ENCODE measurements at regions not wholly inside any gene's neighbourhood (a gene's known extent, or its start where the extent isn't known, plus 50 kb on each side); places are given as distances from the start of the nearest gene placed in this dataset.
"Not testable (repeated sequence)": the region's sequence is repeated elsewhere in the genome, so short reads cannot be mapped to it uniquely, and the experiment has no call there.

DNA sequence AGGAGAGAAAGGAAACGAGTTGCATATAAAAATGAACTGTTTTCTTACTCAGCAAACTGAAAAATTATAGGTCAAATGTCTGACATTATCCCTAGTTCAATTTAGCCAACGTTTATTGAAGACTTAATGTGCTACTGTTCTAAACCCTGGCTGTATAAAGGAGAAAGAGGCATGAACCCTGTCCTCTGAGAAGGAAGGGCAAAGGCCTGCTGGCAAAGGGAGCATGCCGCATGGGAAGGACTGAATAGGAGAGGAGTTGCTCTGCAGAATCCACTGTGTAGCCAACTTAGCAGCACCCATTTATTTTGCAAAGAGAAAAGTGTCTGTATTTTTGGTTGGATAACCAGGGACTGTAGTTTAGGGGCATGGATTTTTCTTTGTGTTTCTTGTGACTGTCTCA lies 132.5 kb downstream of the GOSR1 start:
- H3K4me3 Mint-ChIP-seq; CTCF ChIA-PET; H3K36me3 Mint-ChIP-seq (ENCODE audit: low read depth); DNase-seq; H3K9me3 Mint-ChIP-seq; POLR2A ChIA-PET; H3K27ac Mint-ChIP-seq; H3K4me1 Mint-ChIP-seq; H3K27me3 Mint-ChIP-seq: not testable (repeated sequence)

DNA sequence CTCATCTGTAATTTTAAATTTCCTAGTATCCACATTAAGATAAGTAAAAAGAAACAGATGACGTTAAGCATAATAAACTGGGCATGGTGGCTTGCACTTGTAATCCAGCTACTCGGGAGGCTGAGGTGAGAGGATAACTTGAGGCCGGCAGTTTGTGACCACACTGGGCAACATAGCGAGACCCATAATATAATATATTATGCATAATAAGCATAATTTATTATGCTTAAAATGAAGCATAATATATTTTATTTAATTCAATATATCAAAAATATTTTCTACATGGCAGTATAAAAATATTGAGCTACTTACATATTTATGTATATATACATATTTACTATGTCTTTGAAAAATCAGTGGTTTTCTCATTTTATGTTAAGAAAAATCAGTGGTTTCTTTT lies 128.3 kb downstream of the GOSR1 start:
- ChIA-PET CTCF (no interaction called here), POLR2A (no interaction called here)
- H3K27ac Mint-ChIP-seq, result no peak overlapping the region
- H3K4me1 Mint-ChIP-seq, result peaks cover 19% of the 10 kb centered on the region
- no peak for DNase-seq
- H3K9me3 Mint-ChIP-seq, result no peaks in the 10 kb centered on the region
- no peaks in the 10 kb centered on the region for H3K36me3 Mint-ChIP-seq (ENCODE audit: low read depth)
- no peak overlapping the region for H3K4me3 Mint-ChIP-seq
- H3K27me3 Mint-ChIP-seq, result no peaks in the 10 kb centered on the region

DNA sequence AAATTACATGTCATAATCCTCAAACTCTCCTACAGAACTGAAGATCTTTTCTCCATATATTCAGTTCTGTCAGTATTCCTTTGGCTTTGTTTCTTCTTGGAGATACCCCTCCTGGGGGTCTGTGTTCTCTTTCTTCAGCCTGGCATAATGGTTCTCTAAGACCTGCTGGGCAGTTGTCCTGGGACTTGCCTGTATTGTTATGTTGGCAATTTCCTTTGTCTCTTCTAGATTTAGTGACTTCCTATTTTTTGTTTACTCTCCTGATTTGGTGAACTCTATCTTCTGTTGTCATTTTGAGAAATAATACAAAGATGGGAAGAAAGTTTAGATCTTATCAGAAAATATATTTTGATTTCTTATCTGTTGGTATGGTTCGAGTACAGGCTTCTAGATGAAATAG lies 127.8 kb downstream of the GOSR1 start:
- no peak overlapping the region for H3K4me3 Mint-ChIP-seq
- ChIA-PET CTCF (no interaction called here), POLR2A (no interaction called here)
- H3K36me3 Mint-ChIP-seq (ENCODE audit: low read depth), result no peaks in the 10 kb centered on the region
- peaks cover 19% of the 10 kb centered on the region for H3K4me1 Mint-ChIP-seq
- no peak for DNase-seq
- no peaks in the 10 kb centered on the region for H3K27me3 Mint-ChIP-seq
- H3K9me3 Mint-ChIP-seq, result no peaks in the 10 kb centered on the region
- H3K27ac Mint-ChIP-seq, result no peak overlapping the region

DNA sequence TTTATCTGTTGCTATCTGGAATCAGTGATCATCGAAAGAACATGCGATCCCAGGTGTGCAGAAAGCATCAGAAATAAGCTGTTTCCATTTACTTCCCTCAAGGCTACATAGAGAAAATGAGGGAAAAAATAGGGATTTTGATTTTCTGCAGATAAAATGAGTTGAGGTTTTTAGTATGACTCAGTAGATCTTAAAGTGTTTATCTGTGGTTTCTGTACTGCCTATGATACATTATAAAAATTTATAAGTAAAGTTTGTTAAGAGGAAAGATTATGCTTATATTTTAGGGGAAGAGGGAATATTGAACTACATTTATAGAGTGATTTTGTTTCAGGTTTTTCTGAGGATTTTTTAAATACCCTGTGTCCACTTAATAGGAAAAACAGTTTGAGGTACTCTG lies 125.2 kb downstream of the GOSR1 start:
- H3K9me3 Mint-ChIP-seq; DNase-seq; H3K36me3 Mint-ChIP-seq (ENCODE audit: low read depth); POLR2A ChIA-PET; H3K27me3 Mint-ChIP-seq; CTCF ChIA-PET; H3K27ac Mint-ChIP-seq: not testable (repeated sequence)
- Mint-ChIP-seq H3K4me1 (peaks cover 27% of the 10 kb centered on the region), H3K4me3 (peak overlapping the region; percentile 65)

GRCh38 chr17:30601984-30602383 lies 124.8 kb downstream of the GOSR1 start:
- POLR2A ChIA-PET; H3K9me3 Mint-ChIP-seq; H3K27me3 Mint-ChIP-seq; DNase-seq; CTCF ChIA-PET; H3K27ac Mint-ChIP-seq; H3K36me3 Mint-ChIP-seq (ENCODE audit: low read depth): not testable (repeated sequence)
- Mint-ChIP-seq H3K4me1 (peaks cover 27% of the 10 kb centered on the region), H3K4me3 (peak overlapping the region; percentile 65)

DNA sequence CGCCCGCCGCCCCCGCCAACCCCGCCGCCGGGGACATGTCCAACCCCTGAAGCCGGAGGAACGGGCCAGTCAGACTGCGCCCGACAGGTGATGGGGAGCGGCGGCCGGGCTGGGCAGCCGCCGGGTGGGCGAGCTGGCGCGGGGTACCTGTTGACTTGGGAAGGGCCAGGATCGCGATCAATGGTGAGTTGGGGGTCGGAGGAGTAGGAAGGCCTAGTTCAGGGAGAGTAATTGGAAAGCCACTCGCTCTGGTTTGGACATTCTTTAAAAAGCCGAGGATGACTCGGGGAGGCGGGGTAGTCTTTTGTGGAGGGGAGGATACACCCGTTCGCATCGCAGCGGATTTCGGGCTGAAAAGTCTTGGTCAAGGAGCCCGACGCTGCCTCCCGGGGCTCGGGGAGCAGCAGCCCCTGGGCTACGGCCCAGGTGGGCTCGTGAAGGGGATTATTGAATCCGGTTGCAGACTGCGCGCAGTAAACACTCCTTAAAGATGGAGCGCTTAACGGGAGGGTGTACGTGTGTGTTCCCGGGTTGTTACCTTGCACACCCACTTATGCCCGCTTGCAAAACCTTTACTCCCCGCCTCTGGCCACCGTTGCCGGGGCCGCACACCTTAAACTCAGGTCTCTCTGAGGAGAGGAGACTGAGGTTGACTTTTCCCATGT lies 123.8 kb downstream of the GOSR1 start:
- peaks cover 27% of the 10 kb centered on the region for H3K4me1 Mint-ChIP-seq
- H3K9me3 Mint-ChIP-seq, result peaks cover under 1% of the 10 kb centered on the region
- H3K36me3 Mint-ChIP-seq (ENCODE audit: low read depth), result no peaks in the 10 kb centered on the region
- ChIA-PET CTCF (interaction anchor here (1.1 to 1.2 kb wide), 2 partner anchors 9 to 309 kb away, joined by 3 to 4 read pairs; partner anchors contain the start of gene BLMH), POLR2A (no interaction called here)
- no peaks in the 10 kb centered on the region for H3K27me3 Mint-ChIP-seq
- peak overlapping the region; percentile 88 for H3K27ac Mint-ChIP-seq
- no peak for DNase-seq
- H3K4me3 Mint-ChIP-seq, result peak overlapping the region; percentile 89

DNA sequence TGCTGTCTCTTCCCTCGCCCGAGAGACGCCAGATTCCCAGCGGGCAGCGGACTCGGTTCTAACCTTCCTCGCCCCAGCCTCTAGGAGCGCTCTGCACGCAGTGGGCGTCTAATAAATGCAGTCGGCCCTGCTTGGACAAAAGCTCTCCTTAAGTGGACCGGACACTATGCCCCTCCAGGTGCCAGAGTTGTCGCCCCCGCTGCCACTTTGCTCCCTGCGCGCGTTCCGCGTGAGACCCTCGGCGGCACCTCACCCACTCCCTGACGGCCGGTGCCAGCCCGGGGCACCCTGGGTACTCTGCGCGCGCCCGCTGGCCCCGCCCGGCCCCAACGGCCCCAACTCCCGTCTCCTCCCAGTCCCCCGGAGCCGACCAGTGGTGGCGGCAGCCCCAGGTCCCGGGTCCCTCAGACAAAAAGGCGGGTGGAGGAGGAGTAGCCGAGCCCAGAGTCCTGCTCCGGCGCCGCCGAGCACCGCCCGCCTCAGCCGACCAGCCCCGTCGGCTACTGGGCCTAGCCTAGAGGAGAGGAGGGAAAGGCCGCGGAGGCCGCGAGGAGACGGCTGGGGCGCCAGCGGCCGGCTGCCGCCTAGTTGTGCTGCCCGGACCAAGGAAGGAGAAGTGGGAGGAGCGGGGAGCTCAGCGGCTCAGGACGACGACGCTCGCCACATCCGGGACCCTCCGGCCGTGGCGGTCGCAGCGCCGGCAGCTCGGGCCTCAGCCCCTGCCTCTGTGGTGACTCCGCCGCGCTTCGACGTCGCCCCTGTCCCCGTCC lies 123.0 kb downstream of the GOSR1 start:
- Mint-ChIP-seq H3K4me3 (peak overlapping the region; percentile 89), H3K27me3 (no peaks in the 10 kb centered on the region), H3K4me1 (peaks cover 27% of the 10 kb centered on the region), H3K27ac (peak overlapping the region; percentile 73), H3K9me3 (peaks cover 5% of the 10 kb centered on the region), H3K36me3 (ENCODE audit: low read depth) (no peaks in the 10 kb centered on the region)
- DNase-seq, result peak; percentile 53
- ChIA-PET POLR2A (no interaction called here), CTCF (interaction anchor here (1.1 to 1.2 kb wide), 2 partner anchors 8 to 309 kb away, joined by 3 to 4 read pairs; partner anchors contain the start of gene BLMH)

DNA sequence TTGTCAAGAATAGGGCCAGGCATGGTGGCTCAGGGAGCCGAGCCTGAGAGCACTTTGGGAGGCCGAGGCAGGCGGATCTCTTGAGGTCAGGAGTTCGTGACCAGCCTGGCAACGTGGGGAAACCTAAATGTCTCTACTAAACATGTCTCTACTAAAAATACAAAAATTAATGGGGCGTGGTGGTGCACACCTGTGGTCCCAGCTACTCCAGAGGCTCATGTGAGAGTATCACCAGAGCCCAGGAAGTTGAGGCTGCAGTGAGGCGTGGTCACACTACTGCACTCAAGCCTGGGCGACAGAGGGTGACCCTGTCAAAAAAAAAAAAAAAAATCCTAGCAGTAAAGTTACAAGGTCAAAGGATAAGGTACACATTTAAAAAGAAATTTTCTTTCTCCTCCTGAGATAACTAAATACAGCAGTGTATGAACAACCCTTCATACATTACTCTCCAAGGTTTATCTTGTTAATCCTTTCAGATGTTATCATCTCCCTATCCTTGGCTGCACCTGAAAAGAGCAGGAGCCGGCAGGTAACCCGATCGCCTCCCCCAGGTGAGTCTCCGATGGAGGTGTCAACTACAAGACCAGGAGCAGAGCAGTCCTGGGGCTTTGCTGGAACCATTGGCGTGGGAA lies 122.3 kb downstream of the GOSR1 start:
- ChIA-PET CTCF (no interaction called here), POLR2A (no interaction called here)
- DNase-seq, result no peak
- peak overlapping the region; percentile 73 for H3K27ac Mint-ChIP-seq
- H3K4me3 Mint-ChIP-seq, result peak overlapping the region; percentile 89
- H3K9me3 Mint-ChIP-seq, result peaks cover 7% of the 10 kb centered on the region
- H3K4me1 Mint-ChIP-seq, result peaks cover 24% of the 10 kb centered on the region
- no peaks in the 10 kb centered on the region for H3K36me3 Mint-ChIP-seq (ENCODE audit: low read depth)
- no peaks in the 10 kb centered on the region for H3K27me3 Mint-ChIP-seq

- H3K36me3 Mint-ChIP-seq (ENCODE audit: low read depth), result no peaks in the 10 kb centered on the region
- peaks cover 21% of the 10 kb centered on the region for H3K4me1 Mint-ChIP-seq
- no peaks in the 10 kb centered on the region for H3K27me3 Mint-ChIP-seq
- H3K9me3 Mint-ChIP-seq, result peaks cover 7% of the 10 kb centered on the region
- no peak overlapping the region for H3K4me3 Mint-ChIP-seq
- POLR2A ChIA-PET, result no interaction called here
- no peak for DNase-seq
- no peak overlapping the region for H3K27ac Mint-ChIP-seq
- CTCF ChIA-PET, result interaction anchor here (0.6 kb wide), 2 partner anchors 106 to 1569 kb away, joined by 3 to 6 read pairs; no protein-coding TSS in a partner anchor
Measured at GRCh38 chr17:30597776-30598288, 120.6 kb downstream of the GOSR1 start.

DNA sequence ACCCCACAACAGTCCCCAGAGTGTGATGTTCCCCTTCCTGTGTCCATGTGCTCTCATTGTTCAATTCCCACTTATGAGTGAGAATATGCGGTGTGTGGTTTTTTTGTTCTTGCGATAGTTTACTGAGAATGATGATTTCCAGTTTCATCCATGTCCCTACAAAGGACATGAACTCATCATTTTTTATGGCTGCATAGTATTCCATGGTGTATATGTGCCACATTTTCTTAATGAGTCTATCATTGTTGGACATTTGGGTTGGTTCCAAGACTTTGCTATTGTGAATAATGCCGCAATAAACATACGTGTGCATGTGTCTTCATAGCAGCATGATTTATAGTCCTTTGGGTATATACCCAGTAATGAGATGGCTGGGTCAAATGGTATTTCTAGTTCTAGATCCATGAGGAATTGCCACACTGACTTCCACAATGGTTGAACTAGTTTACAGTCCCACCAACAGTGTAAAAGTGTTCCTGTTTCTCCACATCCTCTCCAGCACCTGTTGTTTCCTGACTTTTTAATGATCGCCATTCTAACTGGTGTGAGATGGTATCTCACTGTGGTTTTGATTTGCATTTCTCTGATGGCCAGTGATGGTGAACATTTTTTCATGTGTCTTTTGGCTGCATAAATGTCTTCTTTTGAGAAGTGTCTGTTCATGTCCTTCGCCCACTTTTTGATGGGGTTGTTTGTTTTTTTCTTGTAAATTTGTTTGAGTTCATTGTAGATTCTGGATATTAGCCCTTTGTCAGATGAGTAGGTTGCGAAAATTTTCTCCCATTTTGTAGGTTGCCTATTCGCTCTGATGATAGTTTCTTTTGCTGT lies 120.0 kb downstream of the GOSR1 start:
- CTCF ChIA-PET, result interaction anchor here (0.6 kb wide), 1 partner anchor 1568 kb away, joined by 6 read pairs; no protein-coding TSS in a partner anchor
- peaks cover 20% of the 10 kb centered on the region for H3K4me1 Mint-ChIP-seq
- H3K36me3 Mint-ChIP-seq (ENCODE audit: low read depth); POLR2A ChIA-PET; H3K27ac Mint-ChIP-seq; DNase-seq; H3K27me3 Mint-ChIP-seq; H3K9me3 Mint-ChIP-seq; H3K4me3 Mint-ChIP-seq: not testable (repeated sequence)

DNA sequence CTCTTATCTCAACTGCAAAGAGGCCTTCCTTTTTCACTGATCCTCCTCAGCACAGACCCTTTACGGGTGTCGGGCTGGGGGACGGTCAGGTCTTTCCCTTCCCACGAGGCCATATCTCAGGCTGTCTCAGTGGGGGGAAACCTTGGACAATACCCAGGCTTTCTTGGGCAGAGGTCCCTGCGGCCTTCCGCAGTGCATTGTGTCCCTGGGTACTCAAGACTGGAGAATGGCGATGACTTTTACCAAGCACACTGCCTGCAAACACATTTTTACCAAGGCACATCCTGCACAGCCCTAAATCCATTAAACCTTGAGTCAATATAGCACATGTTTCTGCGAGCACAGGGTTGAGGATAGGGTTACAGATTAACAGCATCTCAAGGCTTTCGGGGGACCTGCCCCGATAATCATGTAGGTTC lies 117.8 kb downstream of the GOSR1 start:
- H3K27me3 Mint-ChIP-seq; H3K27ac Mint-ChIP-seq; DNase-seq; H3K36me3 Mint-ChIP-seq (ENCODE audit: low read depth); H3K9me3 Mint-ChIP-seq; POLR2A ChIA-PET; CTCF ChIA-PET; H3K4me1 Mint-ChIP-seq; H3K4me3 Mint-ChIP-seq: not testable (repeated sequence)

DNA sequence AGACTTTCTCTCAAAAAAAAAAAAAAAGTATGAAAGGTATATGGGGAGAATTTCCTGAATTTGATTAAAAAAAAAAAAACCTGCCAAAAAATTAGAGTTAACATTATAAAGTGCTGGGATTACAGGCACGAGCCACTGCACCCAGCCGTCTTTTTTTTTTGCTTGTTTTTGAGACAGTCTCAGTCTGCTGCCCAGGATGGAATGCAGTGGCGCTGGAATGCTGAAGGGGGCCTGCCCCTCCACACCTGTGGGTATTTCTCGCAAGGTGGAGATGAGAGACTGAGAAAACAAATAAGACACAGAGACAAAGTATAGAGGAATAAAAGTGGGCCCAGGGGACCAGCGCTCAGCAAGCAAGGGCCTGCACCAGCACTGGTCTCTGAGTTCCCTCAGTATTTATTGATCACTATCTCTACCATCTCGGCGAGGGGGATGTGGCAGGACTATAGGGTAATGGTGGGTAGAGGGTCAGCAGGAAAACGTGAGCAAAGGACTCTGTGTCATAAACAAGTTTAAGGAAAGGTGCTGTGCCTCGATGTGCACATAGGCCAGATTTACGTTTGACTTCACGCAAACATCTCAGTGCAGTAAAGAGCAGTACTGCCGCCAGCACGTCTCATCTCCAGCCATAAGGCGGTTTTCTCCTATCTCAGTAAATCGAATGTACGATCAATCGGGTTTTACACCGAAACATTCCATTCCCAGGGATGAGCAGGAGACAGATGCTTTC lies 117.2 kb downstream of the GOSR1 start:
- Mint-ChIP-seq H3K9me3 (peaks cover 7% of the 10 kb centered on the region), H3K27ac (no peak overlapping the region), H3K27me3 (no peaks in the 10 kb centered on the region), H3K4me3 (no peak overlapping the region), H3K4me1 (peaks cover 3% of the 10 kb centered on the region), H3K36me3 (ENCODE audit: low read depth) (no peaks in the 10 kb centered on the region)
- ChIA-PET CTCF (interaction anchor here (0.6 kb wide), 1 partner anchor 128 kb away, joined by 4 read pairs; no protein-coding TSS in a partner anchor), POLR2A (no interaction called here)
- no peak for DNase-seq
